ENCODE measurements at regions not wholly inside any gene's neighbourhood (a gene's known extent, or its start where the extent isn't known, plus 50 kb on each side); places are given as distances from the start of the nearest gene placed in this dataset.

DNA sequence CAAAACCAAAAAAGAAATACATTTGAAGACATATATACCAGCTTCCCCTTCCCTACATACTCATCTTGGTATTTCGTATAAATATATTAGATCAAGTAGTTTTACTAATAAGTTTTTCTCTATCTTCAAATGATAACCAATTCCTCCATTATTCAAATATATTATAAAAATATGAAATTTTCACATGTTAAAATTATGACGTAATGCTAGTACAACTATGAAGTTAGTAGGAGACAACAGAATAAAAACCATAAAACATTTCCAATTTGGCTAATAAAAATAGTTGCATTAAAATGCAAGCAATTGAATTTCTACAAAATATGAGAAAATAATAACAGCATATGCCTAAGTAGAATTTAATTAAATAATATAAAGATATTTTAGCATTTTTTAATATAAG is 501.8 kb upstream of the SLITRK5 start:
- TF ChIP-seq EZH2 (IDR thresholded peaks at IDR 0.05; ENCODE audit: borderline replicate concordance), result no peak
- no peak for TF ChIP-seq CTCF (IDR thresholded peaks at IDR 0.05; ENCODE audit: poor library complexity)
- no peak for TF ChIP-seq EZH2phosphoT487 (IDR thresholded peaks at IDR 0.05; ENCODE audit: low read depth, severe bottlenecking, unreplicated experiment)

Data from hepatocyte (in vitro differentiated cells).